Breast epithelium (tissue), 3 donors: ENCODE measurements at regions not wholly inside any gene's neighbourhood (a gene's known extent, or its start where the extent isn't known, plus 50 kb on each side); places are given as distances from the start of the nearest gene placed in this dataset.

ENCODE experiments used
- POLR2A ChIP-seq: fragments of 450-650 bp; IDR thresholded peaks from one replicate; pipeline ENCODE4 v1.6.1; 2016; ENCODE audit warnings: antibody characterized with exemption, mild to moderate bottlenecking, moderate library complexity
- TF ChIP-seq, protein P1 (sequence below), 3 donors: fragments of 450-650 bp; IDR thresholded peaks; one replicate each; pipeline ENCODE4 v1.5.1; 2016 to 2017; ENCODE audit warnings: antibody characterized with exemption in 3 of 3, mild to moderate bottlenecking in 3 of 3, moderate library complexity in 3 of 3

- TF ChIP-seq POLR2A: no peak
- TF ChIP-seq, protein P1, sequence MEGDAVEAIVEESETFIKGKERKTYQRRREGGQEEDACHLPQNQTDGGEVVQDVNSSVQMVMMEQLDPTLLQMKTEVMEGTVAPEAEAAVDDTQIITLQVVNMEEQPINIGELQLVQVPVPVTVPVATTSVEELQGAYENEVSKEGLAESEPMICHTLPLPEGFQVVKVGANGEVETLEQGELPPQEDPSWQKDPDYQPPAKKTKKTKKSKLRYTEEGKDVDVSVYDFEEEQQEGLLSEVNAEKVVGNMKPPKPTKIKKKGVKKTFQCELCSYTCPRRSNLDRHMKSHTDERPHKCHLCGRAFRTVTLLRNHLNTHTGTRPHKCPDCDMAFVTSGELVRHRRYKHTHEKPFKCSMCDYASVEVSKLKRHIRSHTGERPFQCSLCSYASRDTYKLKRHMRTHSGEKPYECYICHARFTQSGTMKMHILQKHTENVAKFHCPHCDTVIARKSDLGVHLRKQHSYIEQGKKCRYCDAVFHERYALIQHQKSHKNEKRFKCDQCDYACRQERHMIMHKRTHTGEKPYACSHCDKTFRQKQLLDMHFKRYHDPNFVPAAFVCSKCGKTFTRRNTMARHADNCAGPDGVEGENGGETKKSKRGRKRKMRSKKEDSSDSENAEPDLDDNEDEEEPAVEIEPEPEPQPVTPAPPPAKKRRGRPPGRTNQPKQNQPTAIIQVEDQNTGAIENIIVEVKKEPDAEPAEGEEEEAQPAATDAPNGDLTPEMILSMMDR (IDR thresholded peaks at IDR 0.05): no peak
These were observed 131.3 kb downstream of the SMAD6 start for GRCh38 chr15:66833371-66833770.
